Stimulated activated CD4-positive, alpha-beta T cell treated with anti-CD3 and anti-CD28 coated beads, TNF-alpha, amount 100 ng/mL, for 48 hours (primary cell): ENCODE measurements at regions not wholly inside any gene's neighbourhood (a gene's known extent, or its start where the extent isn't known, plus 50 kb on each side); places are given as distances from the start of the nearest gene placed in this dataset.

Experiments used
- DNase-seq, 3 donors: peaks; one replicate each; pipeline ENCODE4 v3.0.0-alpha.2; 2020; ENCODE audit warnings: low read depth in 3 of 3

DNA sequence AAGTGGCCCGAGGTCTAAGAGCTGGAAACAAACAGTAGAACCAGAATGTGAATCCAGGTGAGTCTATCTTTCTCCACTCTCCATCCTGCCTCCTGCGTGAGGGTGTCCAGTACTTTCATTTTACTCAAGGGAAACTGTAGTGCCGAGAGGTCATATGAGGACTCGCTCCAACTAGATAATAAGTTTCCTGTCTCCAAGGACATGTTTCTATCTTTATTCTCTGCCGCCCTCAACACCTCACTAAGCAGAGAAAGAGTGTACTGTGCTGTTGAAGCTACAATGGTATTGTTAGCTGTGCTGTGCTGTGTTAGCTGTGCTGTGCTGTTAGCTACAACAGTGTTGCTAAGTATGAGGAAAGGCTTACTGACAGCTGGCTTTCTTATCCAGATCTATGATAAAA lies 137.9 kb upstream of the COL8A1 start:
- no peak for DNase-seq

DNA sequence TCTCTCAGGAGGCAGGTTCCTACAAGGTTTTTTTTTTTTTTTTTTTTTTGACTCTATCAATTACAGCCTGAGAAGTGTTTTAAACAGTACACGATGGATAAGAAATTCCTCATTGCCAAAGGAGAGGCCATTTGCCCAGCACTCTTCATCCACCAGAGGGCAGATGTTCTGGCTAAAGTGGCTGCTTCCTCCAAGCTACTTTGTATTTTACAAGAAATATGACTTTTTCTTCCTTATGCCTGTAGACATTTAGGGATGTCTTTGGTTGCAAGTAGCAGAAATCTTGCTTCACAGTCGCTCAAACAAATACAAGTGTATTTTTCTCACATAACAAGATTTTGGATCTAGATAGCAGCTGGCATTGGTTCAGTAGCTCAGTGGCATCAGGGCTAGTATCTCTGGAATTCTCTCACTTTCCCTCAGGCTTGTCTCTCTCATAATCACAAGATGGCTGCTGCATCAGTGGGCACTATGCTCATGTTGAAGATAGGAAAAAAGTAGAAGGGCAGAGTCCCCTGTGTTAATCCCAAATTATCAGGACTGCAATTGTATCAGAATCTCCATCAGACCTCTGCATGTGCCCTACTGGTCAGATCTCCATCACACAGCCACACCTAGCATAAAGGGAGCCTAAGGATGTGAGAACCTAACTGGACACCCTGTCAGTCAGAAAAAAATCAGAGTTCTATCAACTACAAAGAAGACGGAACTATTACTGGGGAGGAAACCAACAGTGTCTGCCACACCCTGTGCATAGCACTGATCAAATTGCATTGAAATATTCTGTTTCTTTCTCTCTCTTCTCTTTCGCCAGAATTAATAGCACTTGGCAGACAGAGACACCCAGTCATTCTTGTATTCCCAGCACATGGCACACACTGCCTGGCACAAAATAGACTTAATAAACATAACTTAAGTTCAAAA lies 138.9 kb upstream of the COL8A1 start:
- no peak for DNase-seq

DNA sequence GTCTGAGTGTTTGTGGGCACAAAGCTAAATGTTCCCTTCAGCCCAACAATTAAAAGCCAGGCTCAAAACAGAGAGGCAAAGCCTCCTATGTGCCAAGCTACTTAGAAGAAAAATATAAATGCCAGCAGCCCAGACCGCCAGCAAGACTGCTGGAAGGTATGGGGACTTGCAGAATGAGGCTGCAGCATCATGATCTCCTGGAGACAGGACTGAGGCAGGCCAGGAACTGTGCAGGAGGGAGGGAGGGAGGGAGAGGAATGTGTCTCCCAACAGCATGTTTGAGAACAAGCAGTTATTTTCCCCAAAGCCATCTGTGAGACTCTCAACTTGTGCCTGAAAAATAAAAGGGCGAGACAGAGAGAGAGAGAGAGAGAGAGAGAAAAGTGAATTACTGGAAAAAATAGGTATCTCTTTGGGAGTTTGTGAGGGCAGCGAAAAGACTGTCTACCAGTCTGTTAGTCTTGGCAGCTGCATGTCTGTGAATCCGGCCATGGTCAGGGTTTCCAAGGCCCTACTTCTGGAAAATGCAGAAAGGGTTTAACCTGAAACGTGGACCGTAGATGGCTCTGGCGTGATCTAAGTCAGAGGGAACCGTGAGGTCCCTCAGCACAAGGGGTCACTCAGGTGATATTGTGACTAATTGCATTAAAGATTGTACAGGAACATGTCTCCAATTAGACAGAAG lies 139.7 kb upstream of the COL8A1 start:
- no peak for DNase-seq

DNA sequence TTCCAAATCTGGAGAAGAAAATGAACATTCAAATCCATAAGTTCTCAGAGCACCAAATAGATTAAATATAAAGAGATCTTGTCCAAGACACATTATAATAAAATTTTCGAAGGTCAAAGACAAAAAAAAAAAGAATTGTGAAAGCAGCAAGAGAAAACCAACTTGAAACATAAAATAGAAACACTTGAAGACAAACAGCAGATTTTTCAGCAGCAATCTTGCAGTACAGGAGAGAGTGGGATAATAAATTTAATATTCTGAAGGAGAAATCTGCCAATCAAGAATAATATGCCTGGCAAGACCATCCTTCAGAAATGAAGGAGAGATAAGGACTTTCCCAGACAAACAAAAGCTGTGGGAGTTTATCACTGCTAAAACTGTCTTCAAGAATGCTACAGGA lies 150.5 kb upstream of the COL8A1 start:
- no peak for DNase-seq

DNA sequence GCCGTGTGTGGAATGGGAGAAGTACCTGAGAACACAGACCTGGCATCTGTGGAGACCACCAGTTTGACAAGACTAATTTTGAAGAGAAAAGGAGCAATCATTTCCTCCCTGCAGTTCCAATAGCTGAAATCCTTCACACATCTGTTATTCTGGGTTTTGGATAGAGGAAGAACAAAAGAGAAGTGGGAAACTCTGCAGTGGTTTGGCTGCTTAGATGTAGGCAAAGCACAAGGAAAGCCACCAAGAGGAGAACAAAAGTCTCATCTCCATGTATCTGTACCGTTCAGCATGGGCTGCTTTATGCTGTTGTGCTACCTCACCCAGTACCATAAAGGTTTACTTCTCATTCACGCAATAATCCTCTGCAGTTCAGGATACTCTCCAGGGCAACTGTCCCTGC lies 153.1 kb upstream of the COL8A1 start:
- DNase-seq = no peak

DNA sequence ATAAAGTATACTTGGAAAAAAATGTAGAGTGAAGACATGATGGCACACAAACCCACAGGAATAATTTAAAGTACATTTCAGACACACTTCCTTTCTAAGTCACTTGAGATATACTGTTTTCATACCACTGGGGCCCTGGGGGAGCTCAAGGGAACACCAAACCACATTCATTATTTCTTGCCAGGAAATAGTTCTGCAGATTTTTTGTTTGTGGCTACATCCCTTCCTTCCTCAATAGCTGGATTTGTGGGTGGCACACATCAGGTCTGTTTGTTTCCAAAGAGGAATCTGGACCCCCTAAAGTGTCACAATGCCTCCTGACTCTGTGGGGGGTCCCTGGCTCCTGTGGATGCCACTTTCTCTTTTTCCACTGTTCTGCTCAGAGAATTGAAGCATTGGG lies 153.5 kb upstream of the COL8A1 start:
- DNase-seq = no peak

DNA sequence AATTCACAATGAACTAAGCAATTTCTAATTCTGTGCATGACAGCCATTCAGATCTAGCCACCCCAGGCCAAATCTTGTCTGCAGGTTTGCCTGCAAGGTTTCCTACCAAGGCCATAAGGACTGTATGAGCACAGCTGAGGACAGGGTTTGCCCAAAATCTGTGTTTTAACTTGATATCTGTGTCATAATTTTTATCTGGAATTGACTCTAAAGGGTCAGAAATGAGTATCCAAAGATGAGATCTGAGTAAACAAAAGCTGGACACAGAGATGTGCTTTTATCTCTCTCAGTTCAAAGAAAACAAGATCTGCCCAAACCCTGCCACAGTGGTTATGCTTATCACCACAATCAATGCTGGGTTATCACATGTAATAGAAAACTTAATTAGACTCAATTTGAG lies 154.6 kb upstream of the COL8A1 start:
- DNase-seq = no peak

DNA sequence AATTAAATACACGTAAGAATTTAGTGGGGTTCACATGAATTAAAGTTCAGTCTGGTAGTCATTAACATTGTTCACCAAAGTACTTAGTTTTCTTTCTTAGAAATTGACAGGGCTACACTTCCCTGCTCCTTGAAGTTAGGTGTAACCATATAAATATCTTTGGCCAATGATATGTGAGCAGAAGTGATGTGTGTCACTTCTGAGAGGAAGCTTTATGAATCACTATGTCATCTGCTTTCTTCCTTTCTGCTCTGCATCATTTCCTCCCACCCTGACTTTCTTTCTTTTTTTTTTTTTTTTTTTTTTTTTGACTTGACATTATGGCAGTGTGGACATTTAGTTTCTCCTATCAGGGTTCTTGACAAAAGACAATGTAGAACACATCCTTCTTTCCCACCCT lies 156.2 kb upstream of the COL8A1 start:
- no peak for DNase-seq

DNA sequence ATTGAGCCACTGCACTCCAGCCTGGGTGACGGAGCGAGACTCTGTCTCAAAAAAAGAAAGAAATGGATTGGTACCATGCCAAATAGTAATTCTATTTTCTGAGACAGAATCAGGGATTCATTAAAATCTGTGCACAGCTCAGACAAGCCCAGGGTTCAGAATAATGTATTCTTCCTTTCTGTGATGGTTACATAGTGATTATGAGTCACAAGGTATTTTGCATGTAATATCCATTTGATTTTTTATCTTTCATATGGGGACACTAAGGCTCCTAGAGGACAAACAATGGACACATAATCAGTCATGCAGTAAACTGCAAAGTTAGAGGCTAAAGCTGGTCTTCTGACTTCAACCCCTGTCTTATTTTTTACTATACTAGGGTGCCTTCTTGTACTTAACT lies 156.8 kb upstream of the COL8A1 start:
- no peak for DNase-seq

DNA sequence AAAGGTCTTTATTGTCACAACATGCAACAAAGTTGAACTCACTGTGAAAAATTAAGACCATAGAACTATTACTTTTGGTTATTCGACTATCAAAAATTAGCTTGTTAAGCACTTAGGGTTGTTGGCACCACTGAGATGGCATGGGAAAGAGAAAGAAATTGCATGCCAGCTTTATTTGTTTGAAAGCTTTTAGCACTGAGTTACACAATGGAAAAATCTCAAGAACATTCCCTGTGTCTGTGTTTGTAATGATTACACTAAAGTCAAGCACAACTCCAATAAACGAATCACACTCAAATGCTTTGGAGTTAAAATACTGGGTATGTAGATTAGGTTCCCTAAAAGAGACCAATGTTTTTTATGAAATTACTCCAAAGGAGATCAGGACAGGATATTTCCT lies 158.6 kb upstream of the COL8A1 start:
- DNase-seq = no peak

DNA sequence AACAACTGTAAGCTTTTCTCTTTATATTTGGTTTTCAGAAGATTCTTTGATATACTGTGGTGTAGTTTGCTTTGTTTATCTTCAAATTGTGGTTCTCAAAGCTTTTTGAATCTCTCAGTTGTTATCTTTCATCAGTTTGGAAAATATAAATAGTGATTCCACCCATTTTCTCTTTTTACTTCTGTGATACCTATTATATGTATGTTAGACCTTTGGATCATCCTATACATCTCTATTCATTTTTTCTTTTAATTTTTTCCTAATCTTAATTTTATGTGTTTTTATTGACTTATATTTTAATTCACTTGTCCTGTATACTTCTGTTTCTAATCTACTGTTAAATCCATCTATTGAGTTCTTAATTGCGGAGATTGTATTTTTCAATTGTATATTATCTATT lies 160.7 kb upstream of the COL8A1 start:
- no peak for DNase-seq

DNA sequence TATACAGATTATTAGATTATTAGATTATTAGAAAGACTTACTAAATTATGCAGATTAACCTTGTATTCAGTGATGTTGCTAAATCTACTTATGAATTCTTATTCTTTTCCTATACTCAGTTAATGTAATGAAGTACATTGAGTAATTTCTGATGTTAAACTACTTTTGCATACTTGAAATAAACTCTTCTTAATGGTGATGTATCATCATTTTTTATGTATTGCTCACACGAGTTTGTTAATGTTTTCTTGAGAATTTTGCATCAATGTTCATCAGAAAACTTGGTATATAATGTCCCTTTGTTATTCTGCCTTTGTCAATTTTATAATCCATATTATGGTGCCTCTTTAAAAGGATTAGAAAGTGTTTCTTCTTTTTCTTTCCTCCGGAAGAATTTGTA lies 163.2 kb upstream of the COL8A1 start:
- no peak for DNase-seq

DNA sequence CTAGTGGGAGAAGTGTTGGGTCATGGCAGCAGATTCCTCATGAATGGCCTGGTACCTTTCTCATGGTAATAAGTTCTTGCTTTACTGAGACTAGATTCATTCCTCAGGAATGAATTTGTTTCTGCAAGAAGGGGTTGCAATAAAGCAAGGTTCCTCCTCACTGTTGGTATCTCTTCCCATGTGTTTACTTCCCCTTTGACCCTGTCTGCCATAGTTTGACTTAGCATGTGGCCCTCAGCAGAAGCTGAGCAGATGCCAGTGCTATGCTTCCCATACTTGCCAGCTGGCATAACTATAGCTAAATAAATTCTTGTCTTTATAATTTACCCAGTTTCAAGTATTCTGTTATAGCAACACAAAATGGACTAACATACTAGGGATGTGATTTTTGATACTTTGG lies 163.6 kb upstream of the COL8A1 start:
- no peak for DNase-seq

DNA sequence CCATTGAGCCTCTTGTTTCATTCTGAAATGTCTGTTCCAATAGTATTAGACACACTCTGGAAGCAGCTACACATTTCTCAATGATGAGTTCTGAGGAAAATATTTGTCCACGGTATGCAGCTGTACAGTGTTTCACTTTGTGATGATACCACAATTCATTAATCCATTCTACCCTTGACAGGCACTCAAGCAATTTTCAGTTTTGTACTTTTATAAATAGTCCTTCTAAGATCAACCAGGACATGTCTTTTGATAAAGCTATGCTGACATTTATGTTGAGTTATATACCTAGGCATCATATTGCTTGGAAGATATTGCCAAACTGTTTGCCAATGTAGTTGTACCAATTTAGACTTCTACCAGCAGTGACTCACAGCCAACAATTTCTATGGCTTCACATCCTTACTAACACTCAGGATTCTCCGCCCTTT lies 165.1 kb upstream of the COL8A1 start:
- DNase-seq = no peak

DNA sequence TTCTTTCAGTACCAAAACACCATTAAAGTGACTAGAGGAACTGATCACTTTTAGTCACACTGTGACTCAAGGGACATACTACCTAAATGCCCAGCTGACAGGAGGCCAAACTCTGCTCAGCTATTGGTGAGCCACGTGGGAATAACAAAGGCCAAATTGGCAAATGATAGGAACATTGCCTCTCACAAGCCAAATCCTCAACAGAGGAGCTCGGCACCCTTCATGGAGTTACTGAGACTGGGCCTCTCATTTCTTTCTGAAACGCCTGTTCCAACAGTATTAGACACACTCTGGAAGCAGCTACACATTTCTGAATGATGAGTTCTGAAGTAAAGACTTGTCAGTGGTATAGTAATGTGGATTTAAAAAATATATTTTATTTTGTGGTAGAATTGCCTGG lies 166.0 kb upstream of the COL8A1 start:
- DNase-seq = no peak

DNA sequence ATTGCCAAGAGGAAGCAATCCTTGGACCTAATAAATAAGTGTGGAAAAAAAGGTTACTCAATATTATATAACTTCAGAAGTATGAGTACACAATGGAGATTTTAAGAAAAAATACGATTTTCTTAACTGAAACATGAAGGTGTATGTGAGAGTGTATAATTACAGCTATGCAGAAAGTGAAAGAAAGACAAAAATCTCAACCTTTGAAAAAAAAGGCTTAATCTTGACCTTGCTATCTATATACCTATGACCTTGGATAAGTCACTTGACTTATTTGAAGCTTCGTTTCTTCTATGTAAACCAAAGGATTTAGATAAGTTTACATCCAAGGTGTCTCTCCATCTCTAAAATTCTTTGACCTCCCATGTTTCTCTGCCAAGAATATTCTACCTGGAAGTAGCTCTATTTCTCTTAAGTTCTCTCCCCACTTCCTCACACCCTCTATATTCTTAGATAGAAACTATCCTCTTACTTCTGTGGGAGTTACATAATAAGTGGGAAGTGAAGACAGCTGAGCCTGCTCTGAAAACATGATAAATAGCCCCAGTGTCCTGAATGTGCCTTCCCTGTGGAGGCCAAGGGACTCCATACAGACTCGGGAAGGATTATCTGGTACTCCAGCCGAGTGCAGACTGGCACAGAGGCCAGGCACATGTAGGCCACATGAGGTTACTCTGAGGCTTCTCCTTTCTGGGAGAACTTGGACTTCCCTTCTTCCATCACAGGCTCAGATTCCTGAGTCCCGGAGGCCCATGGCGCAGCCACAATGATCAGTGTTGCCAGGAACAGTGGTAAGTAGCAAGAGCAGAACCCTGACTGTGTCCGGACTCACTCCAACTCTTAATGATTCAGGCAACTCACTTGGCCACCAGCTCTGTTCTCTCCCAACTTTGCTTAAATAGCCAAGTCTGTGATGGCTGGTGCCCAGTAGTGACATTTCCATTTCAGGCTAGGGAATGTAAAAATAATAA lies 166.8 kb upstream of the COL8A1 start:
- no peak for DNase-seq

DNA sequence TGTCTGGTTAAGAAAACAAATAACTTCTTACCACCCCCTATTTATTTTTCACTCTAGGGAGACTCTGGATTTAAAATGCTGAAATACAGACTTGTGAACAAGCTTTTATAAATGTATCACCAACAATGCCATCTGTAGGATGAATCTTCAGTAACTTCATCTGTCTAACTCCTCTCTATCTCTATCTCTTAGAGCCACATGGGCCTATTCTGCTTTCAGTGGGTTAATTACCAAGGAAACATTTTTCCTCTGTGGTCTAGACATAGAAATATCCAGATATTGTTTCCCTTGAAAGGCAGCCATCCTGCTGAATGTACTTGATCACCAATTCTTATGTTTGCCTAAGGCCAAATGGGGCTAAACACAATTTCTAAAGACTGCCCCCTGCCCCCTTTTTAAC lies 167.6 kb upstream of the COL8A1 start:
- DNase-seq = no peak

DNA sequence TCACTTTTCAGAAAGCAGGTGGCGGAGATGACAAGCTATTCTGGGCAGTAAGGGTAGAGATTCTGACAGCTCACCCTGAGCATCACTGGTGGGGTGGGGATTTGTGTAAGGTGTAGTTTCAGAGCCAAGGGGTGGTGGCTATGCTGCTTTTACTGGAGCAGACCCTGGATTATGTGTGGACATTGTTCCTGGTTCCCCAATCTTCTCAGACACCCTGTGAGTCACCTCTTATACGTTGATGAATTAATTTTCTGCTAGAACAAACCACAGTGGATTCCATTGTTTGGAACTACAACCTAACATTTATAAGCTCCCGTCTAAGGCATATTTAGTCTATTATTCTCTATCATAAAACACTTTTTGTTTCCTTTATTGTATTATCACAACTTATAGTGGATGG lies 169.5 kb upstream of the COL8A1 start:
- DNase-seq = no peak

DNA sequence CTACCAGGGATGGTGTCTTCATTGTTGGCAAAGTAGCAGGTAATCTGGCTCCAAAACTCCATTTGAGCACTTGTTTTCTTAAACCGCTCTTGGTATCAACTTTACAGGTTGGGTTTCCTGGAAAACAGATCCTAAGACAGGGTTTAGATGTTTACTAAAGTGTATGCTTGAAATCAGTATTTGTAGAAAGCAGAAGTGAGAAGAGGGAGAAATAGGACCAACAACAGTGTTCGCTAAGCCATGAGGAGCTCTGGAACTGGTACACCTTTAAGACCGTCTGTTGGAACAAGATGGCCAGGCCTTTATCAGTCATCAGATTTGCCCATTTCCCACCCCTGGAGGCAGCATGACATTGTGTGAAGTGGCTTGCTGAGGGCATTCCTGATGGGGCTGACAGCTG lies 171.0 kb upstream of the COL8A1 start:
- no peak for DNase-seq

DNA sequence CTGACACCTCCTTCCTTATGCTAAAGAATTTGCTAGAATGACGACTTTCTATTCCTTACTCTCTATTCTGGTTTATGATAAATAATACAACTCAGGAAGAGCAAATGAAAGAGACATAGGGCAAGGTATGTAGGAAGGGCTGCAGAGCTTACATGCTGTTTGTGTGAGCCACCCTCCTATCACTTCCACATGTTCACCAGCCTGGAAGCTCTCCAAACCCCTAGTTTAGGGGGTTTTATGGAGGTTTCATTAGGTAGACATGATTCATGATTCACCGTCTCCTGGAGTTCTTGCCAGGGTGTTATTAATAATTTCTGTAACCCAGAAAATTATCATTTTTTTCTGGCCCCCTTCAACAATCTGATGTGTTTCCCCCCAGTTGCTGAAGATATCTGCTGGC lies 172.1 kb upstream of the COL8A1 start:
- DNase-seq = no peak

DNA sequence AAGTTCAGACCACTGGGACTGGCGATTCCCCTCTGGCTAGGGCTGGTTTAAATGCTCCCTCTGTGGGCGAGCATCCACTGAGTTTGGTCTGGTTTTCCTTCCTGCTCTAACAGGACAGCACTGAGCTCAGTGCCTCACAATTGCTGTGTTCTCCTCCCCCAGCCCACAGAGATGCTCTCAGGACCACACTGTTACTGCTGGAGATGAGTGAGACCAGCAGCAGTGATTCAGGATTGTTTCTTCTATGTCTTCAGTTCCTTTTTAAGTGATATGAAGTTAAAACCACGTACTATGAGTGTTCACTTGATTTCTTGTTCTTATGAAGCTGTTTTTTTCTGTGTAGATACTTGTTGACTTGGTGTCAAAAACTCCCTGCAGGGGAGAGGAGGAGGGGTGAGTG lies 180.4 kb upstream of the COL8A1 start:
- no peak for DNase-seq

DNA sequence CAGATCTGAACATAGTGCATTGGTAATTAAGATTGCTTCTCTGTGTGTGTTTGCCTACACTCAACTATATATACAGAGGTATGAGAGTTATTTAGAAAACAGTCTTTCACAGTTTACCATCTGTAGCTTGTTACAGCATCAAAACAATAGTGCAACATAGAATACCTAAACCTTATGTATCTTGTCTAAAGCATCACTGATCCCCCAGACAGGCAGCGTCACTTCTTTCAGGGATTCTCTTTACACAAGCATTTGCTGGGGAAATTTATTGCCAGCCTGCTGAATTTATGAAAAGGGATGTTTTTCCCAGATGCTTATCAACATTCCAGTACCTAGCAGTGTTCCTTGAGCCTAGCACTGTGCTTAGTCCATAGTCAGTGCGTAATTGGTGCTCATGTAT lies 195.8 kb upstream of the COL8A1 start:
- no peak for DNase-seq
